Heart left ventricle (tissue), 16 donors: ENCODE measurements at regions not wholly inside any gene's neighbourhood (a gene's known extent, or its start where the extent isn't known, plus 50 kb on each side); places are given as distances from the start of the nearest gene placed in this dataset.
"Not testable (repeated sequence)": the region's sequence is repeated elsewhere in the genome, so short reads cannot be mapped to it uniquely, and the experiment has no call there.

ENCODE experiments used
- ATAC-seq, 4 donors: fragments of 200-7000 bp; cut with Tn5 transposase; one replicate each; pipeline ENCODE4 v1.9.1; 2020 to 2022; ENCODE audit warnings: moderate library complexity in 4 of 4, mild to moderate bottlenecking in 3 of 4, moderate number of reproducible peaks in 1 of 4
- DNase-seq, 5 donors: peaks; one replicate each; pipeline ENCODE4 v3.0.0-alpha.2; 2020
- H3K27ac ChIP-seq, 12 donors: fragments of 200-600 bp; sonication (generic) in 4 of 12; one replicate each; pipeline versions ENCODE4 v1.5.0 to v1.8.0; 2016 to 2022; ENCODE audit warnings: mild to moderate bottlenecking in 2 of 12
- H3K27me3 ChIP-seq, 9 donors: fragments of 200-600 bp; sonication (generic) in 2 of 9; one replicate each; pipeline versions ENCODE4 v1.5.1 to v1.8.0; 2016 to 2022; ENCODE audit warnings: mild to moderate bottlenecking in 3 of 9
- H3K36me3 ChIP-seq, 9 donors: fragments of 200-600 bp; sonication (generic) in 2 of 9; one replicate each; pipeline versions ENCODE4 v1.5.0 to v1.8.0; 2018 to 2022; ENCODE audit warnings: mild to moderate bottlenecking in 2 of 9
- H3K4me1 ChIP-seq, 12 donors: fragments of 200-600 bp; sonication (generic) in 4 of 12; one replicate each; pipeline versions ENCODE4 v1.5.0 to v1.8.0; 2016 to 2022; ENCODE audit warnings: mild to moderate bottlenecking in 3 of 12
- H3K4me3 ChIP-seq, 12 donors: fragments of 200-600 bp; sonication (generic) in 4 of 12; one replicate each; pipeline versions ENCODE4 v1.5.0 to v1.8.0; 2017 to 2022; ENCODE audit warnings: mild to moderate bottlenecking in 9 of 12, moderate library complexity in 4 of 12
- H3K9me3 ChIP-seq, 12 donors: fragments of 200-600 bp; sonication (generic) in 4 of 12; one replicate each; pipeline versions ENCODE4 v1.5.0 to v1.8.0; 2016 to 2022; ENCODE audit warnings: mild to moderate bottlenecking in 1 of 12
- POLR2A ChIP-seq, 2 donors: fragments of 450-650 bp; IDR thresholded peaks; one replicate each; pipeline ENCODE4 v1.6.1; 2017; ENCODE audit warnings: antibody characterized with exemption in 2 of 2, mild to moderate bottlenecking in 2 of 2, moderate library complexity in 2 of 2
- WGBS, 4 donors: extraction: QIAGEN DNeasy Blood & Tissue Kit in 2 of 4; methylation state at CpG; one replicate each; pipeline versions ENCODE4 v1.1.5 to v1.1.7; 2013 to 2018; 5-methylcytosine and 5-hydroxymethylcytosine counted together
- intact Hi-C, 10 donors: fragments of 100-400 bp; cut with DNase I; formaldehyde crosslinking; loops; one replicate each; pipeline versions ENCODE4 v1.11.1 to v1.14.2; 2022
- TF ChIP-seq, protein P1 (sequence below), 12 donors: fragments of 200-600 bp; sonication (generic) in 4 of 12; IDR thresholded peaks; one replicate each; pipeline versions ENCODE4 v1.5.0 to v1.8.0; 2018 to 2022; ENCODE audit warnings: antibody characterized with exemption in 12 of 12, mild to moderate bottlenecking in 5 of 12
- donor health status: ischemic (EF 13 %, LVEDD 7.1; RV severe dilation, severe dysfunction).
- donor health status: healthy with polysubstance abuse.
- donor health status: DM: no; HTN: yes; CAD: no.
- donor health status: DM: no; HTN: no; CAD: no.
- donor health status: ischemic (EF 25% LVEDD 6.9; RV normal size, moderate dysfunction).
- donor health status: ischemic (EF 25% LVEDD 5.7; RV mildly dilated, moderate dysfunction).
- donor health status: healthy.
- donor health status: DM: yes; HTN: yes; CAD: no.
- donor health status: ischemic (EF 35%, LVEDD 5.7; RV mildly dilated, moderate dysfunction).
- donor health status: nonischemic (EF 11% LVEDD 7.7; RV severe dilation, severe dysfunction).
- donor health status: DM: yes; HTN: yes; CAD: no.
- donor health status: PGD.
- donor health status: ischemic (EF 29% LVEDD 5.4; RV normal size, mild dysfunction).
- donor health status: nonischemic (EF 23%, LVEDD 6.1; RV moderate dilation, normal function).

GRCh38 chr13:82480415-82480814, 1401.9 kb downstream of the SLITRK1 start:
- TF ChIP-seq POLR2A (IDR thresholded peaks at IDR 0.05), result no peak
- Histone ChIP-seq H3K4me3 (no peak overlapping the region), H3K36me3 (no peaks in the 10 kb centered on the region), H3K9me3 (peaks cover 0 to 5% (median 0%) of the 10 kb centered on the region in 12 donors), H3K4me1 (no peaks in the 10 kb centered on the region), H3K27ac (no peak overlapping the region), H3K27me3 (no peaks in the 10 kb centered on the region)
- intact Hi-C loops, result no loop called here
- ATAC-seq (no peak), DNase-seq (no peak)
- WGBS, 4 donors, result 21 to 44% (median 37%) methylated on average over 2 of the region's 2 CpGs

DNA sequence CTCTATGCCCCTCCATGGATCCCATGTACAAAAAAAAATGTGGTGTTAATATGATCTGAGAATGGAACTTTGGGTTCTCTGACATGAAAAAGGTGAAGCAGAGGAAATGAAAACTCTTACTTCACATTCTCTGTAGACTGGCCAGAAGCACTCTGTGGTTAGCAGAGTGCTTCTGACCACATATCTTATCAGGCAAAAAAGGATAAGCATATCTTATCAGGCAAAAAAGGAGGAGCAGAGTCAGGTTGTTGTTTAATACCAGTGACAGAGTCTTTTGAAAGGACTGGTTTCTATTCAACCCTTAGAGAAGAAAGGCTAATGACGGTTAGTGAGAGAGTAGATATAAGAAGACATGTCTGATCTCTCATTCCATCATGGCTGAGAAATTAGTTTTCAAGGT, 1404.8 kb downstream of the SLITRK1 start:
- DNase-seq (no peak), ATAC-seq (no peak)
- Histone ChIP-seq H3K4me1 (no peaks in the 10 kb centered on the region), H3K36me3 (no peaks in the 10 kb centered on the region), H3K4me3 (no peak overlapping the region), H3K27me3 (no peaks in the 10 kb centered on the region), H3K27ac (no peak overlapping the region), H3K9me3 (peaks cover 0 to 4% (median 0%) of the 10 kb centered on the region in 12 donors)
- WGBS, 4 donors, result 32 to 52% (median 42%) methylated on average over 1 of the region's 1 CpG
- intact Hi-C loops, result no loop called here
- TF ChIP-seq, protein P1, sequence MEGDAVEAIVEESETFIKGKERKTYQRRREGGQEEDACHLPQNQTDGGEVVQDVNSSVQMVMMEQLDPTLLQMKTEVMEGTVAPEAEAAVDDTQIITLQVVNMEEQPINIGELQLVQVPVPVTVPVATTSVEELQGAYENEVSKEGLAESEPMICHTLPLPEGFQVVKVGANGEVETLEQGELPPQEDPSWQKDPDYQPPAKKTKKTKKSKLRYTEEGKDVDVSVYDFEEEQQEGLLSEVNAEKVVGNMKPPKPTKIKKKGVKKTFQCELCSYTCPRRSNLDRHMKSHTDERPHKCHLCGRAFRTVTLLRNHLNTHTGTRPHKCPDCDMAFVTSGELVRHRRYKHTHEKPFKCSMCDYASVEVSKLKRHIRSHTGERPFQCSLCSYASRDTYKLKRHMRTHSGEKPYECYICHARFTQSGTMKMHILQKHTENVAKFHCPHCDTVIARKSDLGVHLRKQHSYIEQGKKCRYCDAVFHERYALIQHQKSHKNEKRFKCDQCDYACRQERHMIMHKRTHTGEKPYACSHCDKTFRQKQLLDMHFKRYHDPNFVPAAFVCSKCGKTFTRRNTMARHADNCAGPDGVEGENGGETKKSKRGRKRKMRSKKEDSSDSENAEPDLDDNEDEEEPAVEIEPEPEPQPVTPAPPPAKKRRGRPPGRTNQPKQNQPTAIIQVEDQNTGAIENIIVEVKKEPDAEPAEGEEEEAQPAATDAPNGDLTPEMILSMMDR (IDR thresholded peaks at IDR 0.05), result no peak
- no peak for TF ChIP-seq POLR2A (IDR thresholded peaks at IDR 0.05)

GRCh38 chr13:82467626-82468025, 1414.6 kb downstream of the SLITRK1 start:
- no peak overlapping the region for H3K4me3 ChIP-seq
- no peak for ATAC-seq
- WGBS, 4 donors, result 48 to 59% (median 54%) methylated on average over 1 of the region's 1 CpG
- H3K4me1 ChIP-seq, result no peaks in the 10 kb centered on the region
- DNase-seq, result no peak
- H3K27me3 ChIP-seq, result no peaks in the 10 kb centered on the region
- no peaks in the 10 kb centered on the region for H3K36me3 ChIP-seq
- no peak for TF ChIP-seq POLR2A (IDR thresholded peaks at IDR 0.05)
- TF ChIP-seq, protein P1 (IDR thresholded peaks at IDR 0.05), result no peak
- intact Hi-C loops, result no loop called here
- H3K9me3 ChIP-seq, result peaks cover 0 to 10% (median 0%) of the 10 kb centered on the region in 12 donors
- H3K27ac ChIP-seq, result no peak overlapping the region

DNA sequence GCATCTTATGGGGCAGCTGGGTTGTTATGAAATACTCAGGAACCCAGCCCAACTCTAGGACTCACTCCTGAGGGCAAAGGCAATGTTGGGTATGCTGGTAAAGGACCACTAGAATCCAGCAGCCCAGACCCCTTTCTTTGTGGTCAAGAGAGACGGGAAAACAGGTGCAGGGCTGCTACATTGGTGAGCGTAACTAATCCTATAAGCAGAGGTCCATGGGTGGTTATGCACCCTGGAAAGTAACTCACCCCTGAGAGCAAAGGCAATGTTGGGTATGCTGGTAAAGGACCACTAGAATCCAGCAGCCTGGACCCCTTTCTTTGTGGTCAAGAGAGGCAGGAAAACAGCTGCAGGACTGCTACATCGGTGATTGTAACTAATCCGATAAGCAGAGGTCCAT, 1422.7 kb downstream of the SLITRK1 start:
- not testable (repeated sequence) for H3K4me3 ChIP-seq

GRCh38 chr13:82458169-82458568, 1424.1 kb downstream of the SLITRK1 start:
- TF ChIP-seq POLR2A (IDR thresholded peaks at IDR 0.05), result no peak
- TF ChIP-seq, protein P1 (IDR thresholded peaks at IDR 0.05), result no peak
- Histone ChIP-seq H3K4me1 (no peaks in the 10 kb centered on the region), H3K9me3 (peaks cover 0 to 7% (median 0%) of the 10 kb centered on the region in 12 donors), H3K4me3 (no peak overlapping the region), H3K27me3 (no peaks in the 10 kb centered on the region), H3K27ac (no peak overlapping the region), H3K36me3 (no peaks in the 10 kb centered on the region)
- no peak for DNase-seq
- intact Hi-C loops, result no loop called here
- WGBS, 4 donors, result 89 to 96% (median 92%) methylated on average over 13 of the region's 13 CpGs
- ATAC-seq, result no peak

More for the DNA sequence above, 1422.7 kb downstream of the SLITRK1 start:
- H3K4me1 ChIP-seq, DNase-seq, intact Hi-C loops, H3K27ac ChIP-seq, ATAC-seq, H3K27me3 ChIP-seq, H3K9me3 ChIP-seq, H3K36me3 ChIP-seq: not testable (repeated sequence)
- WGBS, 4 donors, result 74 to 82% (median 79%) methylated on average over 4 of the region's 4 CpGs

GRCh38 chr13:82457548-82457947, 1424.7 kb downstream of the SLITRK1 start:
- H3K36me3 ChIP-seq, ATAC-seq, H3K4me3 ChIP-seq, intact Hi-C loops, H3K4me1 ChIP-seq, DNase-seq, H3K27ac ChIP-seq, H3K27me3 ChIP-seq: not testable (repeated sequence)
- peaks cover 0 to 13% (median 0%) of the 10 kb centered on the region in 12 donors for H3K9me3 ChIP-seq
- WGBS, 4 donors, result 84 to 85% (median 84%) methylated on average over 13 of the region's 13 CpGs
